NAMALWA (cell line): ENCODE measurements at regions not wholly inside any gene's neighbourhood (a gene's known extent, or its start where the extent isn't known, plus 50 kb on each side); places are given as distances from the start of the nearest gene placed in this dataset.
"Not testable (repeated sequence)": the region's sequence is repeated elsewhere in the genome, so short reads cannot be mapped to it uniquely, and the experiment has no call there.

Source experiments
- DNase-seq: peaks from one replicate; pipeline ENCODE4 v3.0.0-alpha.2; 2015; ENCODE audit warnings: low spot score

GRCh38 chr5:106423109-106423897 is 1247.4 kb downstream of the EFNA5 start:
- DNase-seq = no peak

- no peak for DNase-seq
Observed at GRCh38 chr5:106420102-106420501, 1250.6 kb downstream of the EFNA5 start.

- no peak for DNase-seq
Observed at GRCh38 chr5:106418196-106418595, 1252.5 kb downstream of the EFNA5 start.

- DNase-seq = no peak
Observed at GRCh38 chr5:106417566-106417965, 1253.2 kb downstream of the EFNA5 start.

- DNase-seq = no peak
Observed at GRCh38 chr5:106417163-106417562, 1253.6 kb downstream of the EFNA5 start.

GRCh38 chr5:106415541-106415940 is 1255.2 kb downstream of the EFNA5 start:
- no peak for DNase-seq

GRCh38 chr5:106414342-106414741 is 1256.4 kb downstream of the EFNA5 start:
- DNase-seq = no peak

- no peak for DNase-seq
Observed at GRCh38 chr5:106412606-106413005, 1258.1 kb downstream of the EFNA5 start.

GRCh38 chr5:106408570-106408969 is 1262.2 kb downstream of the EFNA5 start:
- no peak for DNase-seq

GRCh38 chr5:106408141-106408540 is 1262.6 kb downstream of the EFNA5 start:
- no peak for DNase-seq

- no peak for DNase-seq
Observed at GRCh38 chr5:106401561-106401960, 1269.2 kb downstream of the EFNA5 start.

GRCh38 chr5:106399391-106399790 is 1271.3 kb downstream of the EFNA5 start:
- DNase-seq = no peak

GRCh38 chr5:106397700-106398099 is 1273.0 kb downstream of the EFNA5 start:
- DNase-seq = no peak

- no peak for DNase-seq
Observed at GRCh38 chr5:106393276-106393675, 1277.5 kb downstream of the EFNA5 start.

- no peak for DNase-seq
Observed at GRCh38 chr5:106392766-106393165, 1278.0 kb downstream of the EFNA5 start.

- DNase-seq = not testable (repeated sequence)
Observed at GRCh38 chr5:106387767-106388166, 1283.0 kb downstream of the EFNA5 start.

- DNase-seq = no peak
Observed at GRCh38 chr5:106386287-106386686, 1284.5 kb downstream of the EFNA5 start.

GRCh38 chr5:106380736-106381135 is 1290.0 kb downstream of the EFNA5 start:
- DNase-seq = no peak

GRCh38 chr5:106376522-106376921 is 1294.2 kb downstream of the EFNA5 start:
- DNase-seq = no peak

GRCh38 chr5:106374956-106375355 is 1295.8 kb downstream of the EFNA5 start:
- DNase-seq = no peak

- DNase-seq = no peak
Observed at GRCh38 chr5:106368021-106368420, 1302.7 kb downstream of the EFNA5 start.

GRCh38 chr5:106367281-106367680 is 1303.5 kb downstream of the EFNA5 start:
- no peak for DNase-seq

GRCh38 chr5:106363578-106363977 is 1307.2 kb downstream of the EFNA5 start:
- no peak for DNase-seq

- DNase-seq = no peak
Observed at GRCh38 chr5:106361905-106362304, 1308.8 kb downstream of the EFNA5 start.
